GM19023 (cell line): ENCODE measurements at regions not wholly inside any gene's neighbourhood (a gene's known extent, or its start where the extent isn't known, plus 50 kb on each side); places are given as distances from the start of the nearest gene placed in this dataset.

Experiments used
- ATAC-seq: cut with Tn5 transposase; IDR thresholded peaks from one replicate; pipeline ENCODE4 v1.9.1; 2021; ENCODE audit warnings: mild to moderate bottlenecking, moderate library complexity; ENCODE audit not compliant: unreplicated experiment

DNA sequence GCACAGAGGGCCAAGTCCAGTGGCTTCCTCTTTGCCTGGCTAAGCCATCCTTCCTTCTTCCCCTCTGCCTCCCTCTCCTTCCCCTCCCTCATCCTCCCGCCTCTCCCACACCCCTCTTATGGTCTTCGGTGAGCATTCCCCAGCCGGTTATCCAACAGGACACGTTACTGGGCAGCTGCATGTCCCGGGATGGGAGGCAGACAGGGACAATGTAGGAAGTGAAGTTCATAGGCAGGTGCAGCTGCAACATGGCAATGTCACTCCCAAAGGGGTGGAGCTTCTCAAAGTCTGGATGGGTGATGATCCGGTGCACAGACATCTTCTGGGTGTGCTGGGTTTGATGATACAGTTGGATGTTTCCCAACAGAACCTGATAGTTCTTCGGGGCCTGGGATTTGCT lies 71.4 kb upstream of the SPTLC1 start:
- ATAC-seq = no peak

DNA sequence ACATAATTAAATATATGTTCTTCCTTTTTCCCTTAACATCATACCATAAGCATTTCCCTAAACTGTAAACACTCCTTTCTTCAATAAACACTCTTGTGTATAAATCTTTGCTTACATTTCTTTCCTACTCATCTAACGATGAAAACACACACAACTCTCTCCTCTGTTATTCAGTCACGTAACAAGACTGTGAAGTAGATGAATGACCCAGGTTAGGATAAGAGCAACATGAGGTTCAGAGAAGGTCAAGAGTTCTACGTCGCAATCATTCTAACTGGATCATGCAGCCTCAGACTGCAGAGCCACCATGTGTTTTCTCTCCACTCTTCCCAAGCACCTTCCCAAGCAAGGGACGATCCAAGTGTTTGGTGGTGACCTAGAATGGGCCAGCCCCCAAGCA lies 70.5 kb upstream of the SPTLC1 start:
- no peak for ATAC-seq

DNA sequence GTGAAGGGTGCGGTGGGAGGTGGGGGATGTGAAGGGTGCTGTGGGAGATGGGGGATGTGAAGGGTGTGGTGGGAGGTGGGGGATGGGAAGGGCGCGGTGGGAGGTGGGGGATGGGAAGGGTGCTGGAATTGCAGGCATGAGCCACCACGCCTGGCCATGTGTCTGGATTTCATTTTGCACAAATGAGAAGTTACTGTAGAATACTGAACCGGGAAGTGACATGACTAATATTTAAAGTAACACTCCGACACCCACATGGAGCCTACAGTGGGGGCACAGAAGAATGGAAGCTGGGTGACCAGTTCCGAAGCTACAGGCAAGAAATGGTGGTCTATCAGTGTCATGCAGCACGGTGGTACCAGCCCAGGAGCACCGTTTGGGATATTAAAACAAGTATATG lies 69.9 kb upstream of the SPTLC1 start:
- ATAC-seq = no peak

DNA sequence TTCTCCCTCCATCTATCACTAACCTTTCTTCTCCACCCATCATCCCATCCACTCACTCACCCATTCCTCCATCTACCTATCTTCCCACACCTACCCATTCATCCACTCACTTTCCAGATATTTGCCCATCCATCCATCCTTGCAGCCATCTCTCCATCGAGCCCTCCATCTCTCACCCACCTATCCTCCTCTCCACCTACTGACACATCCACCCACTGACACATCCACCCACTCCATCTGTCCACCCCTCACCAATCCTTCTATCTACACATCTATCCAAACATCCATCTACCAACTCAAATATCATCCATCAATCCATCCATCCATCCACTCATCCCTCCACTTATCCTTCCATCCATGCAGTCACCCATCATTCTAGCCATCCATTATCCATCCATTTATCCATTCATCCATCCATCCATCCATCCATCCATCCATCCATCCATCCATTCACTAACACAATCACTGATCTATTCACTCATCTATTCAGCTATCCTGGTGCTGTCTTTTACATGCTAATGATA lies 68.9 kb upstream of the SPTLC1 start:
- ATAC-seq = no peak

DNA sequence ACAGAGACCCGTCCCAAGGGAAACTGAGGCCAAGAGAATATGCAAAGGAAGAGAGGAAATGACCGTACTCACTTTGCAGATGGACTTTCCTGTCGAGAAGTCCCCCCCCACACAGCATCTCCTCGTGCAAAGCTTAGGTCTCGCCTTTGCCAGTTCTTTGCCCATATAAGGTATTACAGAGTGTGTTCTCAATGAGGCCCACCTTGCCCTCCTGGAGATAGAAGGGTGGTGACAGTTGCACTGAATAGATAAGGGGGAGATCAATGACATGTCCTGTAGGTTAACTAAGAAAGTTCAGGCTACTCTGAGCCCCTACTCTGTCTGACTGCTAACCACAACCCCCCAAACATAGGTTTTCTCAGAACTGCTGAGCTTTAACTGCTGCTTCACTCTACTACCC lies 68.2 kb upstream of the SPTLC1 start:
- ATAC-seq = no peak

DNA sequence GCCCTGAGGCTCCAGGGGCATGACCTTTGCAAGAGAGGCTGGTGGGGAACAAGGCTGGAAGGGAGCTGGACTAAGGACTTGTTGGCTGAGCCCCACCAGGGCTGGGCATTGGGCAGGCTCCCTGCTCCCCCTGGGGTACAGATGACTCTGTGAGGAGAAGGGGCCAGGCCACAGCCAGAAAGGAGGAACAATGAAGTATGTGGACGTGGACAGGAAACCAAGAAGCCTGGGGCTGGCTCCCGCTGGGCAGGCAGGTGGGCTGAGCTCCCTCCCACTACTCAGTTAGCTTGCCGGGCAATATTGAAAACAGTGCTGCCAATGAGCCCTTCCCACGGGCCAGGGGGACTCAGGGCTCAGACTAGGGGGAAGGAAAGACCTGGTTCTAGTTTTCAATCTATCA lies 66.1 kb upstream of the SPTLC1 start:
- no peak for ATAC-seq

DNA sequence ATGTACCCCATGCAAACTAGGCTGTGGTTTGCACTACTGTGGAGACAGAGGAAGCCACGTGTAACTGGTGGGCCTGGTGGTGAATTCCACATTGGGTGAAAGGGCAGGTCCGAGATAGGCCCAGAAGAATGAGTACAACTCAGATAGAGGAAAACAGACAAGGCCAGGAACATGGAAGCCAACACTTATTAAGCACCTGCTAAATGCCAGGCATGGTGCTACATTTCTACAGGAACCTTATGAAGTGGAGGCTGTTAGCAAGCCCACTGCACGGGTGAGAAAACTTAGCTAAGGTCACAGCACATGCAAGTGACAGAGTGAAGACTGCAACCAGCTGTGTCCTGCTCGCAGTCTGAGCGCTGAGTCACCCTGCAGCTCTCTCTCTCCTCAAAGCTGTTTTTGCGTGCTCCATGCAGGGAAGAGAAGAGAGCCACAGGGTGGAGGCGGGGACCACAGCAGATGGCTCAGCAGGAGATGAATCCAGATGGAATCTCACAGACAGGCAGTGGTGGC lies 65.5 kb upstream of the SPTLC1 start:
- peak; percentile 52 for ATAC-seq

DNA sequence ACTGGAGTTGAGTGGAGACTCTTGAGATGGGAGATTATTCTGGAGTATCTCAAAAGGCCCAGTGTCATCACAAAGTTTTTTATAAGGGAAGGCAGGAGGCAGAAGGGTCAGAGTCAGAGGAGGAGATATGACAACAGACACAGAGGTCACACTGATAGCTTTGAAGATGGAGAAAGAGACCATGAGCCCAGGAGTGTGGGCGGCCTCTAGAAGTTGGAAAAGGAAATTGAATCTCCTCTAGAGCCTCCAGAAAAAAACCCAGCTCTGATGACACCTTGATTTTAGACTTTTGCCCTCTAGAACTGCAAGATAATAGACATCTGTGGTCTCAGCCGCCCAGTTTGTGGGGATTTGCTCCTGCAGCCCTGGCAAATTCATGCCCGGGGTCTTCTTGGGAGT lies 64.8 kb upstream of the SPTLC1 start:
- no peak for ATAC-seq

DNA sequence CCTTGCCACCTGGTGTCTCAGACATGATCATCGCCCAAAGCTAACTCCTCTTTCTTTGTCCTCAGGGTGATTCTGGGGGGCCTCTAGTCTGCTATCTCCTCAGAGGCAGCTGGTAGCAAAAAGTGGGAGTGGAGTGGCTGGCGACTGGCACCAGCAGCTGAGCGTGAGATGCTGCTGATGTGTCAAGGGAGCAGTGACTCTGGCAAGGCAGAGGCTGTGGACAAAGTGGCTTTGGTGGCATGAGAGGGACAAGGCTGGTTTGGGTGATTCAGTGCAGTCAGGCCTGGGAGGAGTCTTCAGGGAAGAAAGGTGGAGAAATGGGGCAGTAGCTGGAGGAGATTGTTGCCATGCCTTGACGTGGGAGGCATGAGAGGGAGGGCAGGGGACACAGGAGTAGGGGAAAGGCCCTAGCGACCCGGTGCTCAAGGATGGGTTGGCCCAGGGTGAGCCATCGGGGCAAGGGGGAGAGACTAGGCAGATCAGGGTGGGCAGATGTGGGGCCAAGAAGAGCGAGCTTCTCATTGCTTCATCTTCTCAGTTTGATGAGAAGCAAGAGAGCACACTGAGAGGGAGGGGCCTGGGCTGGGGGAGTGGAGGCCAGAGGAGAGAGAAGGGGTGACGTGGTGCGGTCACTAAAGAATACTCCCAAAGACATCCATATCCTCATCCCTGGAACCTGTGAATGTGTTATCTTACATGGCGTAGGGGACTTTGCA lies 64.2 kb upstream of the SPTLC1 start:
- ATAC-seq = no peak

DNA sequence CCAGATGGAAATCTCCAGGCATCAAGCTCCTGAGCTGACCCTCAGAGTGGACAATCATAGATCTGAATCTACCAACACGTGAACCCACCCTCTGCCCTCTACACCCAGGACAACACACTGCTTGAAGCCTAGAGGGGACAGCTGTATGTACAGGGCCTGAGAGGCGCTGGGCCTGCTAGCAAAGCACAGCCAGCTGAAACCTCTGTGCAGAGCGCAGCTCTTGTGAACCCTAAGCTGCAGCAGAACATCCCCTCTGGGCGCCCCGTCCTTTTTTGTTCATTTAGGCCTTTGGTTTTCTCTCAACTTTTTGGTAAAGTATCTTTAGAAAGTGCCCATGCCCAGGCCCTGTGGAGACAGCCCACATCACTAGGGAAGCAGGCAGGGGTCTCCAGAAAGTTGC lies 62.4 kb upstream of the SPTLC1 start:
- no peak for ATAC-seq

DNA sequence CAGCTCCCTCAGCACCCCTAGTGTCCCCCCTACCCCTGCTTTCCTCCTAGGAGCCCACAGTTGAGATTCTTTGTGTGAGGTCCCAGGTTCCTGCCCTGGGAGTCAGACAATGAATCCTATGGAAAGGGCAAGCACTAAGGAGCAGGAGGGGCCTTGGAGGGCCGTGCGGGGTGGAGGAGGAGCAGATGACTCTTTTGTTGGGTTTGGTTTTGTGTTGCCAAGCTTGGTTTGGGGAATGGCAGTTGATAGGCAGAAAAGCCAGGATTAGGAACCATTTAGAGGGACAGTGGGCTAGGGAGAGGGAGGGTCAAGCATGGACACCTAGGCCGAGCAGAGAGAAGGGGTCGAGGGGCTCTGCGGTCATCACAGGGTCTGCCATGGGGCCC lies 61.6 kb upstream of the SPTLC1 start:
- ATAC-seq = no peak

DNA sequence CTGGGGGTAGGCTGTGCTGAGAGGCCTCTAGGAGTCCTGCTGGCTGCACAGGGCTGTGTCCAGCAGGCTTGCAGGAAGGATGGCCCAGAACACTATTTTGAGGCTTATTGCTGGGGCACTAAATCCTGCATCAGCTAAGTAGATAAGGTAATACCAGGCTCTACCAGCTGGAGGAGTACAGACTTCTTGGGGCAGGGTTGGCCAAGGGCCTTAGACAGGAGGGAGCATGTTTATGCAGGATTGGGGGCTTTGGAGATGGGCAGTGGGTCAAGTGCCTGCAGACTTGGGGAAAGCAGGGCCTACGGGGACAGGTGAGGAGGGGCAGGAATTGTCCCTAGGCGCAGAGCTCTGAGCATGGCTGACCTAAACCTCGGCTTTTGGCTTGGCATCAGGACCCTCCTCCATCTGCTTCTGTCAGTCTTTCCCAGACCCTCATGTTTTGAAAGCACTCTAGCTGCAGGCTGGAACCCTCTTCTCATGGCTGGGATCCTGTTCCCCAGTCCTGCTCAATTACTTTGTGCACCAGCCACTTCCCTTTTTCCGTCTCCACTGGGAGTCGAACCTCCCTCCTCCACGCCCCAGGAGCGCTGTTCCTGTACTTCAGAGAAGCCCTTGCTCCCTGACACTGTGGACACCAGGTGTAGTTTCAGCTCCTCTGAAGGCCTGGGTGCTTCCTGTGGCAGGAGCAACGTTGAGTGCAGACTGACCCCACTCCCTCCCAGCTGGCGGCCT lies 61.0 kb upstream of the SPTLC1 start:
- ATAC-seq = no peak

DNA sequence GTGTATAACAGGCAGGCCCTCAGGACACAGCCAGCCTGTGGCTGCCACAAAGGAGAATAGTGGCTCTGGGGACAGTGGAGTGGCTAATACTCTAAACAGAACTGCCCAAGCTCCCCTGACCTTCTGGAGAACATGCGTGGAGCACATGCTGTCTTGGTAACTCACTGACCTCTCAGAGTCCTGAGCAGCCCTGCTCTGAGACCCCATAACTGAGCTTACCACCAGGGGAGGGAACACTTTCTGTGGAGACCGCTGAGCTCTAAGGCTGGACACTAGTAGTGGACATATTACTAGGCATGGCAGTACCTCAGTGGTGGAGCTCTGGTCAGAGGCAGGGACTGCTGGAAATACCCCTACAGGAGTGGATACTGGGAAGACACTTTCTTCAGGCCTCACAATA lies 60.2 kb upstream of the SPTLC1 start:
- ATAC-seq = no peak

DNA sequence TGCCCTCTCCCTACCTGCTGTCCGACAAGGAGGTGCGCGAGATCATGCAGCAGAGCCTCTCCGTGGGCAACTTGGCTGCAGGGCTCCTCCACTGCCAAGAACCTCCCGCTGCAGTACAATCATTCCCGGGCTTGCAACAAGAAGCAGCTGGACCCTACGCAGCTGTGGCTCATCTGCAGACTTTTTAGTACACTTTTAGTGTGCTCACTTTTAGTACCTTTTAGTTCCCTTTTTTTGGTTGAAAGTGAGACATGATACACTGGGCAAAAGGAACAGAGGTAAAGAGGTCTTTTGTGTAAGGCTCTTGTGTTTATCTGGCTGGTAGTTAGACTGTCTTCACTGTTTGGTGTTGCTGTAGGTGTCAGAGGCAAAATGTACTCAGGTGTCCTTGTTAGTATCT lies 58.1 kb upstream of the SPTLC1 start:
- ATAC-seq = no peak

DNA sequence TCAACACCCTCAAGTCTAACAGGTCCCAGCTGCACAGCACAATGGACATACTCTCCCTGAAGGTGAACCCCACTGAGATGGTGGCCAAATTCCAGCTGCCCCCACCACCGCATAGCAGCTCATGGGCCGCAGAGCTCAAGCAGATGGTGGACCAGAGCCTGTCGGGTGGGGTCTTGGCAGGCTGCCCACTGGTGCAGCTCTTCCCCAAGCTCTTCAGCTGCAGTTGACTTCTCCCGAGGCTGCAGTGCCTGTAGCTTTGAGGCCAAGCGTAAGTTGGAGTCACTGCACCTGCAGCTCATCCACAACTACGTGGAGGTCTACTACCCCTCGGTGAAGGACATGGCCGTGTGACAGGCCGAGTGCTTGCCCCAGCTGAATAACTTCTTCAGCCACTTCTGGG lies 56.6 kb upstream of the SPTLC1 start:
- ATAC-seq = no peak

DNA sequence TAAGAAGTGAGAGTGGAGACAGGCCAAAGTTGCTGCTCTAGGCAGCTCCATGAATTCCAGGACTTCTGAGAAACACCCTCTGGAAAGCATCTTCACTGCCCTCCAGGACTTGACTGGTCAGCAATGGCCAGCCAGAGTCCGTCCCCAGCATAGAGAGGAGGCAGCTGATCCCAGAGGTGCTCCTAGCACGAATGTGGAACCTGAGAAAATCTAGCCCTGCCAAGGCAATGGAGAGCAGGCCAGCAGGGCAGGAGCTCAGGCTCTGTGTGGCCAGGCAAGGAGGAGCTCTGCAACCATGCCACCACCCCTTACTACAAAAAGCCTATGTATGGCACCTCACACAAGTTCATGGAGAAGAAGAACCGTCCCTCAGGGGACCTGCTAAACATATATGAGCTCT lies 56.1 kb upstream of the SPTLC1 start:
- ATAC-seq = no peak

DNA sequence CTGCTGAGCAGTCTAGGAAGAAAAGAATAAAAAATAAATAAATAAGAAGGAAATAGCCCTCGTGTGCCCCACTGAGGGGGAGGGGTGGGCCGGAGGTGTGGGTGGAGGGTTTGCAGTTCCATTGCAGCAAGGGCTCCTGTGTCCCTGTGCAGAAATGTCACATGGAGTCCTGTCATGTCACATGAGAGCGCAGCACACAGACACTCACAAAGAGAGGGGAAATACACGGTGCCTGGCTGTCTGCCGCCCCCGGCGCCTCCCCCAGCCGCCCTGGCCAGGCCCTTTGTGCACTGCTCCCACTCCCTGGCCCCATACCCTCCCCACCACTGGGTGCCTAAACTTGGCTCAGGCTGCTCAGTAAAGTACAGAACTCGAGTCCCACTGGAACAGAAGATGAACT lies 55.6 kb upstream of the SPTLC1 start:
- no peak for ATAC-seq

DNA sequence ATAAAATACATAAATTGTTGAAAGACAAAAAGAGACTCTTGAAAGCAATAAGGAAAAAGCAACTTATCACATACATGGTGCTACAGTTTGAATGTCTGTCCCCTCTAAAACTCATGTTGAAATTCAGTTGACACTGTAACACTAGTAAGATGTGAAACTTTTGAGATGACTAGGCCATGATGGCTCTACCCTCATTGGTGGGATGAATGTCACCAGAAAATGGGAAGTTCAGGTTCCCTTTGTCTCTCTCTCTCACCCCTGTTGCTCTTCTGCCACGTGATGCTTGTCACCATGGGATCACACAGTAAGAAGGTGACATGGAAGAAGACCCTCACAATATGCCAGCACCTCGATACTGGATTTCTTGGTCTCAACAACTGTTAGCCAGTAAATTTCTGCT lies 50.3 kb upstream of the SPTLC1 start:
- ATAC-seq = no peak
